ENCODE measurements at regions not wholly inside any gene's neighbourhood (a gene's known extent, or its start where the extent isn't known, plus 50 kb on each side); places are given as distances from the start of the nearest gene placed in this dataset.

DNA sequence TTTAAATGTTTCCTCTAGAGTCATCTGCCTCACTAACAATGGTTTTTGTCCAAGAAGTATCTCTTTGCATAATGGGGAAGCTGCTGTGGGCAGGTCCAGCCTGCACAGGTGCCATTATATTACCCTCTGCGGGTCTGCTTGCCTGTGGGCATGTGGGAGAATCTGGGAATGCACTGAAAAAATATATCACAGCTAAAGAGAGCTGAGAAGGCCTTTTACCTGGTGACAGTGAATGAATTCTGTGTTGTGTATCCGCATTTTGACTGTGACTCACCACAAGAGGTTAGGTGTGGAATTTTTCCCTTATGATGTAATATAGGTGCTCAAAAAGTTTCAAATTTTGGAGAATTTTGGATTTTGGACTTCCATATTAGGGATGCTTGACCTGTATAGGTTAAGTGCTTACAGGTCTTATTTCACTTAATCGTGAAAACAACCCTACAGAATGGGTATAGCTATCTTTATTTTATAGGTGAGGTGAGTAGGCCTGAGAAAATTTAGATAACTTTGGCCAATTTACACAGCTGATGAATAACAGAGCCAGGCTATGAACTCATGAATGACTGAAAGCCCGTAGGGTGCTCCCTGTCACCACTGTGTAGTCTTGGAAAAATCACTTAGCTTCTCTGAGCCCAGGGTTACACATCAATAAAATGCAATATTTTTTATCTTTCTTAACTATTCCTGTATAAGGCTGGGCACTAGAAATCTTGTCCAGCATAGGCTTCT is 198.0 kb upstream of the EPHA5 start:
- TF ChIP-seq CTCF (conservative IDR thresholded peaks at IDR 0.05 in 1 of 2, IDR thresholded peaks at IDR 0.05 in 1 of 2; ENCODE audit: low read depth in 1 of 2, low read length in 2 of 2) (no peak), EZH2 (IDR thresholded peaks at IDR 0.05; ENCODE audit: low read length, missing control alignments) (no peak)
